ENCODE measurements at regions not wholly inside any gene's neighbourhood (a gene's known extent, or its start where the extent isn't known, plus 50 kb on each side); places are given as distances from the start of the nearest gene placed in this dataset.

DNA sequence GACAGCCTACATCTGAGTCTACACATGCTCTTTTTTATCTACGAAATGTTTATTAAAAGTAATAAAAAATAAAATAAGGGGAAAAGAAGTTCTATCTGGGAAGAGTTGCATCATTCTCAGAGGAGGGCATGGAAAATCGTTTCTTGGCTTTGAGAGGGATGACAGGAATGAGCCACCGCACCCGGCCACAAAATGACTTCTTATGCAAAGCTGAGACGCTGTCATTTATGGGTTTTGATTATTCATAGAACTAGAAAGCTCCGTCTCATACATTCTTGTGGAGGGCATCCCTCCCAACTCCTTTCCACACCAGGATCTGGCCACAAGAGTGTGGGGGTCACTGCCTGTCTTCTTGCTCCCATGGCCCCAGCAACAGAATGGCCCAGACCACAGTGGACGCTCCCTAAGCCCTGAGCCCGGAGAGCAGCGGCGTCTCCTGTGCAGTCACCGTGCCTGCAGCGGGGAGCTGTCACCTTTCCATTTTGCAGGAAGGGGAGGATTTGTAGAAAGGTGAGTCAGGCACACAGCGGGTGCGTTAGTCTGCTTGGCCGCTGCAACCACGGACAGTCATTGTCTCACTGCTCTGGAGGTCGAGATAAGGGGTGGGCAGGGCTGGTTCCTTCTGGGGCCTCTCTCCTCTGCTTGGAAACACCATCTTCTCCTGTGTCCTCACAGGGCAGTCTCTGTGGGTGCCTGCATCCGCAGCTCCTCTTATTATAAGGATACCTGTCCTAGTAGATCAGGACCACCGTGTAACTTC is 1388.7 kb downstream of the BRD1 start:
- TF ChIP-seq POLR2AphosphoS5 (IDR thresholded peaks at IDR 0.05) (no peak), POLR2A (IDR thresholded peaks at IDR 0.05) (no peak)
- TF ChIP-seq, protein P1, sequence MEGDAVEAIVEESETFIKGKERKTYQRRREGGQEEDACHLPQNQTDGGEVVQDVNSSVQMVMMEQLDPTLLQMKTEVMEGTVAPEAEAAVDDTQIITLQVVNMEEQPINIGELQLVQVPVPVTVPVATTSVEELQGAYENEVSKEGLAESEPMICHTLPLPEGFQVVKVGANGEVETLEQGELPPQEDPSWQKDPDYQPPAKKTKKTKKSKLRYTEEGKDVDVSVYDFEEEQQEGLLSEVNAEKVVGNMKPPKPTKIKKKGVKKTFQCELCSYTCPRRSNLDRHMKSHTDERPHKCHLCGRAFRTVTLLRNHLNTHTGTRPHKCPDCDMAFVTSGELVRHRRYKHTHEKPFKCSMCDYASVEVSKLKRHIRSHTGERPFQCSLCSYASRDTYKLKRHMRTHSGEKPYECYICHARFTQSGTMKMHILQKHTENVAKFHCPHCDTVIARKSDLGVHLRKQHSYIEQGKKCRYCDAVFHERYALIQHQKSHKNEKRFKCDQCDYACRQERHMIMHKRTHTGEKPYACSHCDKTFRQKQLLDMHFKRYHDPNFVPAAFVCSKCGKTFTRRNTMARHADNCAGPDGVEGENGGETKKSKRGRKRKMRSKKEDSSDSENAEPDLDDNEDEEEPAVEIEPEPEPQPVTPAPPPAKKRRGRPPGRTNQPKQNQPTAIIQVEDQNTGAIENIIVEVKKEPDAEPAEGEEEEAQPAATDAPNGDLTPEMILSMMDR (IDR thresholded peaks at IDR 0.05 in 8 of 11, conservative IDR thresholded peaks at IDR 0.05 in 3 of 11), result no peak
- peaks cover 0 to 80% (median 0%) of the 10 kb centered on the region in 7 donors for H3K27me3 ChIP-seq (replicated peaks in 1 of 7)
- 75 to 80% (median 78%) methylated on average over 18 to 19 of the region's 19 CpGs for whole genome bisulfite sequencing, 5 donors
- peaks cover 0 to 4% (median 0%) of the 10 kb centered on the region in 6 donors for H3K4me1 ChIP-seq
- no peaks in the 10 kb centered on the region for H3K9me3 ChIP-seq
- H3K4me3 ChIP-seq, result no peak overlapping the region
- intact Hi-C loops (cut with DNase I; ENCODE audit: low total_unique reads), result no loop called here
- H3K27ac ChIP-seq, result no peak overlapping the region
- no peak for DNase-seq
- no peaks in the 10 kb centered on the region for H3K36me3 ChIP-seq

DNA sequence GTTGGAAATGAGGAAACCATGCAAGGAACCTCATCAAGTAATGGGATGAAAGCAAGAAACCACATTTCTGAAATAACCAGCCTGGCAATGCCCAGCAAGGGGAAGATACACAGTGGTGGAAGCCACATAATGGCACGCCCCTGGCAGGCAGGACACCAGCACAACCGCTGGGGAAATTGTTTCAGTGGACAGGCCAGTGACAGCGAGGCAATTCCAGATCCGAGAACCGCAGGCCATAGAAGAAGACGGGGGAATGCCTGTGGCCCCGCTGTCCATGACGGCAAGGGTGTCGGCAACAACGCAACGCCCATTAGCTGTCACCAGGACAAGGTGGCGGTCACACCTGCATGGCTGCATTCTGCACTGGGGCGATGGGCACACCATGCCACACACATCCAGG is 1389.6 kb downstream of the BRD1 start:
- peak; percentile 63 for DNase-seq
- 84 to 93% (median 89%) methylated on average over 13 of the region's 13 CpGs for WGBS, 5 donors
- Histone ChIP-seq H3K27me3 (replicated peaks in 1 of 7) (peaks cover 0 to 75% (median 0%) of the 10 kb centered on the region in 7 donors), H3K27ac (no peak overlapping the region), H3K4me3 (no peak overlapping the region), H3K4me1 (no peaks in the 10 kb centered on the region), H3K36me3 (no peaks in the 10 kb centered on the region), H3K9me3 (no peaks in the 10 kb centered on the region)
- TF ChIP-seq POLR2AphosphoS5 (IDR thresholded peaks at IDR 0.05) (no peak), POLR2A (IDR thresholded peaks at IDR 0.05) (no peak)
- TF ChIP-seq, protein P1 (IDR thresholded peaks at IDR 0.05 in 8 of 11, conservative IDR thresholded peaks at IDR 0.05 in 3 of 11), result no peak
- intact Hi-C loops (cut with DNase I; ENCODE audit: low total_unique reads), result no loop called here

DNA sequence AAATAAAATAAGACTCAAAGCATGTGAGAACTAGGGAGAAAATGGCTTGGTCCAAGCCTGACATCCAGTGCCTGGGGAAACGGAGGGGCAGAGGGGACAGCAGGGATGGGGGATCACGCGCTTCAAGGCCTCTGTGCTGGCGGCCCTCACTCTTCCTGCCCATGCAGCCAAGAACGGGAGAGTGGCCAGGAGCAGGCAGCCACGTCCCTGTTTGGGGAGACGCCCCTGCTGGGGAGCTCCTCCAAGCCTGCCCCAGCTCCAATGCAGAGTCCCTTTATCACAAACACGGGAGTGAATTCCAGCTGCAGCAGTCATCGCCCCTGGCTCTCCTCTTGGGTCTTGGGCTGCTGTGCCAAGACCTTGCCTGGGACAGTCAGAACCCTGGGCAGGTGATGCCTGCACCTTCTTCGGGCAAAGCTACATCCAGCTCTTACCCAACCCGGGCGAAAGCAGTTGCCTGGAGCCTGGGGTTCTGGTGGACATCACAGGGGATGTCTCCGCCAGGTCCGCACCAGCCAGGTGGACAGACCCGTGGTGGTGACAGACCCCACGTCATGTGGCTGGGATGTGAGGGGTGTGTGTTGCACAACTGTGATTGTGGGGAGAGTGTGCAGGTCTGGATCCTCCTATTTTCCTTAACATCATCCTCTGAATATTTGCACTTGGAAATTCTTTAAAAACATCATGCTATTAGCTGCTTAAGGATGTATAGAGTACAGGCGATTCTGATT is 1391.3 kb downstream of the BRD1 start:
- WGBS, 5 donors, result 73 to 80% (median 76%) methylated on average over 17 of the region's 17 CpGs
- DNase-seq, result peak; percentile 59
- Histone ChIP-seq H3K9me3 (no peaks in the 10 kb centered on the region), H3K36me3 (no peaks in the 10 kb centered on the region), H3K27ac (no peak overlapping the region), H3K4me3 (no peak overlapping the region), H3K4me1 (no peaks in the 10 kb centered on the region), H3K27me3 (replicated peaks in 1 of 7) (peaks cover 0 to 75% (median 0%) of the 10 kb centered on the region in 7 donors)
- intact Hi-C loops (cut with DNase I; ENCODE audit: low total_unique reads), result no loop called here
- TF ChIP-seq, protein P1 (IDR thresholded peaks at IDR 0.05 in 8 of 11, conservative IDR thresholded peaks at IDR 0.05 in 3 of 11), result no peak
- no peak for TF ChIP-seq POLR2A (IDR thresholded peaks at IDR 0.05)
- TF ChIP-seq POLR2AphosphoS5 (IDR thresholded peaks at IDR 0.05), result no peak

DNA sequence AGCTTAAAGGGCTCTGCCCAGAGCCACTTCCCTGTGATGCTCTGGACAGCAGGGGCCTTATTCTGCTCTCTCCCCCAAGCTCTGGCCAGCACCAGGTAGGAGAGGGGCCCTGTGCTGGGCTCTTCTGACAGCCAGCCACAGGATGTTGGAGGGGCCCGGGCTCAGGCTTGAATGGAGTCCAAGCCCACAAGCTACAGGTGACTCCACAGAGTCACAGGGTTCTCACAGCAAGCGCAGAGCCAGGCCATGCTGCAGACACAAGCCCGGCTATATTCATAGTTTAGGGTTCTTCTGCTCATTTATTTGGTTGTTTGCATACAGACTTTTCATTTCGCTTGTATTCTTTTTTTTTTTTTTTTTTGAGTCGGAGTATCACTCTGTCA is 1392.8 kb downstream of the BRD1 start:
- Histone ChIP-seq H3K4me1 (no peaks in the 10 kb centered on the region), H3K27me3 (replicated peaks in 1 of 7) (peaks cover 0 to 68% (median 0%) of the 10 kb centered on the region in 7 donors), H3K36me3 (no peaks in the 10 kb centered on the region), H3K9me3 (no peaks in the 10 kb centered on the region), H3K4me3 (no peak overlapping the region), H3K27ac (no peak overlapping the region)
- 78 to 86% (median 79%) methylated on average over 5 of the region's 5 CpGs for whole genome bisulfite sequencing, 5 donors
- peak; percentile 33 for DNase-seq
- TF ChIP-seq POLR2A (IDR thresholded peaks at IDR 0.05), result no peak
- TF ChIP-seq, protein P1 (IDR thresholded peaks at IDR 0.05 in 8 of 11, conservative IDR thresholded peaks at IDR 0.05 in 3 of 11), result no peak
- TF ChIP-seq POLR2AphosphoS5 (IDR thresholded peaks at IDR 0.05), result no peak
- intact Hi-C loops (cut with DNase I; ENCODE audit: low total_unique reads), result no loop called here

Measured in spleen (tissue), 11 donors.